Loucy (cell line): ENCODE measurements at regions not wholly inside any gene's neighbourhood (a gene's known extent, or its start where the extent isn't known, plus 50 kb on each side); places are given as distances from the start of the nearest gene placed in this dataset.

Source experiments
- CTCF ChIP-seq: fragments of 200-600 bp; sonication (generic); conservative IDR thresholded peaks from 2 replicates; pipeline ENCODE4 v1.5.1; 2014; ENCODE audit warnings: mild to moderate bottlenecking, antibody characterized with exemption, low read length
- EZH2phosphoT487 ChIP-seq: fragments of 200-600 bp; IDR thresholded peaks from 2 replicates; pipeline ENCODE4 v1.6.1; 2018; ENCODE audit warnings: antibody characterized with exemption, mild to moderate bottlenecking, moderate library complexity, borderline replicate concordance

GRCh38 chr1:242674951-242675645, 150.6 kb upstream of the PLD5 start:
- TF ChIP-seq CTCF: no peak
- TF ChIP-seq EZH2phosphoT487: no peak
